ENCODE measurements at regions not wholly inside any gene's neighbourhood (a gene's known extent, or its start where the extent isn't known, plus 50 kb on each side); places are given as distances from the start of the nearest gene placed in this dataset.

- TF ChIP-seq EP300 (IDR thresholded peaks at IDR 0.05; ENCODE audit: borderline replicate concordance) = no peak
- no peak for TF ChIP-seq USF1 (IDR thresholded peaks at IDR 0.05)
- TF ChIP-seq FOXM1 (IDR thresholded peaks at IDR 0.05; ENCODE audit: borderline replicate concordance, low read depth) = no peak
- TF ChIP-seq MAX (IDR thresholded peaks at IDR 0.05) = no peak
- no peak for TF ChIP-seq REST (IDR thresholded peaks at IDR 0.05; ENCODE audit: low read depth)
- TF ChIP-seq TCF12 (IDR thresholded peaks at IDR 0.05; ENCODE audit: low read depth) = no peak
- TF ChIP-seq TEAD4 (IDR thresholded peaks at IDR 0.05) = no peak
- no peak for TF ChIP-seq EGR1 (IDR thresholded peaks at IDR 0.05)
- TF ChIP-seq RAD21 (IDR thresholded peaks at IDR 0.05; ENCODE audit: low read depth) = no peak
- TF ChIP-seq NFIC (IDR thresholded peaks at IDR 0.05) = no peak
- TF ChIP-seq CEBPB (IDR thresholded peaks at IDR 0.05) = no peak
- no peak for TF ChIP-seq TAF1 (IDR thresholded peaks at IDR 0.05; ENCODE audit: low read depth)
These were observed 411.2 kb upstream of the KLF6 start for GRCh38 chr10:4196183-4196582.

Measured in Ishikawa (cell line).